ENCODE measurements at regions not wholly inside any gene's neighbourhood (a gene's known extent, or its start where the extent isn't known, plus 50 kb on each side); places are given as distances from the start of the nearest gene placed in this dataset.

DNA sequence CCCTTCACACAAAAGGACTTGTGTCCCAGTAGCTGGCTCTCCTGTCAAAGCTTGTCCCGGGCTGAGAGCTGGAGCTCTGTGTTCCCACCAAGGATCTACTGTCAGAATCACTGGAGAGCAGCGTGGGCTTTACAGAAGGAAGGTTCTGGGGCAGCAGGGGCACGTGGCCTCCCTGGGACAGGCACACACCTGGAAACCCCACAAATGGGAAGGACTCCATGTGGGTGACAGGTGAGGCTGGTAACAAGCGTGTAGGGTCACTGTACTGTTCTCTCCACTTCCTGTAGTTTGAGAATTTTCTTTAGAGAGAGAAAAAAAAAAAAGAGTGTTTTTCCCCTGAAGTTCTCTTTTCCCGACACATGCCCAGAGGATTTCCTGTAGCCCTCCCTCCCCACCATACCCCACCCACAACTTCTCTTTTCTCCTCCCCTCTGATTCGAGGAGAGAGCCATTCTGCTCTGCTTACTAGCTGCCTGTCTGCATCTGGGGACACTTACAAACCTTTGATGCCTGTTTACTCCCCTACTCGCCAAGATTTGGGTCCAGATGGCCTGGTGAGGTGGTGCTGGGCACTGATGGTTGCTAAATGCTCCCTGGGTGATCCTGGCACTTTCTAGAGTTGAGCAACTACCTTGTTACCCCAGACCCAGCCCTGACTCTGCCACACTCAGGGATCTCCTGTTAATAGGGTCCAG is 84.1 kb upstream of the SIRPA start:
- TF ChIP-seq POLR2A (IDR thresholded peaks at IDR 0.05), result no peak
- TF ChIP-seq, protein P1, sequence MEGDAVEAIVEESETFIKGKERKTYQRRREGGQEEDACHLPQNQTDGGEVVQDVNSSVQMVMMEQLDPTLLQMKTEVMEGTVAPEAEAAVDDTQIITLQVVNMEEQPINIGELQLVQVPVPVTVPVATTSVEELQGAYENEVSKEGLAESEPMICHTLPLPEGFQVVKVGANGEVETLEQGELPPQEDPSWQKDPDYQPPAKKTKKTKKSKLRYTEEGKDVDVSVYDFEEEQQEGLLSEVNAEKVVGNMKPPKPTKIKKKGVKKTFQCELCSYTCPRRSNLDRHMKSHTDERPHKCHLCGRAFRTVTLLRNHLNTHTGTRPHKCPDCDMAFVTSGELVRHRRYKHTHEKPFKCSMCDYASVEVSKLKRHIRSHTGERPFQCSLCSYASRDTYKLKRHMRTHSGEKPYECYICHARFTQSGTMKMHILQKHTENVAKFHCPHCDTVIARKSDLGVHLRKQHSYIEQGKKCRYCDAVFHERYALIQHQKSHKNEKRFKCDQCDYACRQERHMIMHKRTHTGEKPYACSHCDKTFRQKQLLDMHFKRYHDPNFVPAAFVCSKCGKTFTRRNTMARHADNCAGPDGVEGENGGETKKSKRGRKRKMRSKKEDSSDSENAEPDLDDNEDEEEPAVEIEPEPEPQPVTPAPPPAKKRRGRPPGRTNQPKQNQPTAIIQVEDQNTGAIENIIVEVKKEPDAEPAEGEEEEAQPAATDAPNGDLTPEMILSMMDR (IDR thresholded peaks at IDR 0.05), result no peak

Measured in Peyer's patch (tissue), 4 donors.